ENCODE measurements at regions not wholly inside any gene's neighbourhood (a gene's known extent, or its start where the extent isn't known, plus 50 kb on each side); places are given as distances from the start of the nearest gene placed in this dataset.

DNA sequence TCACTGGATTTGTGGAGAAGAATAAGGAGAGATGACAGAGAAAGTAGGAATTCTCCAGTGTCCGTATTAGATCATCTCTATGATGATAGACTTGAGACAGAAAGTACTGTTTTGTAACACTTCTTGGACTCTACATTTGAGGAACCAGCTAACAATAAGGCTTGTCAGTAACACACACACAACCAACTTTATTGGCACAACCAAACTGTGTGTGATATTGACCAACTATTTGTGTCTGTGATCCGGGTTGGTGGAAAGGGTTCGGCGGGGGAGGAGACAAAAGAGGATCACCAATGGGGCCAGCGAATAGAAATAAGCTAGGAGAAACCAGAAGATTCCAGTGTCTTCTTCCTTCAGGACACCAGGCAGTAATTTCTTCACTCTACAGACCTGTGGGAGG, 79.8 kb downstream of the MARCHF4 start:
- TF ChIP-seq EZH2 (IDR thresholded peaks at IDR 0.05; ENCODE audit: borderline replicate concordance, low read length) = no peak
- TF ChIP-seq, protein P1, sequence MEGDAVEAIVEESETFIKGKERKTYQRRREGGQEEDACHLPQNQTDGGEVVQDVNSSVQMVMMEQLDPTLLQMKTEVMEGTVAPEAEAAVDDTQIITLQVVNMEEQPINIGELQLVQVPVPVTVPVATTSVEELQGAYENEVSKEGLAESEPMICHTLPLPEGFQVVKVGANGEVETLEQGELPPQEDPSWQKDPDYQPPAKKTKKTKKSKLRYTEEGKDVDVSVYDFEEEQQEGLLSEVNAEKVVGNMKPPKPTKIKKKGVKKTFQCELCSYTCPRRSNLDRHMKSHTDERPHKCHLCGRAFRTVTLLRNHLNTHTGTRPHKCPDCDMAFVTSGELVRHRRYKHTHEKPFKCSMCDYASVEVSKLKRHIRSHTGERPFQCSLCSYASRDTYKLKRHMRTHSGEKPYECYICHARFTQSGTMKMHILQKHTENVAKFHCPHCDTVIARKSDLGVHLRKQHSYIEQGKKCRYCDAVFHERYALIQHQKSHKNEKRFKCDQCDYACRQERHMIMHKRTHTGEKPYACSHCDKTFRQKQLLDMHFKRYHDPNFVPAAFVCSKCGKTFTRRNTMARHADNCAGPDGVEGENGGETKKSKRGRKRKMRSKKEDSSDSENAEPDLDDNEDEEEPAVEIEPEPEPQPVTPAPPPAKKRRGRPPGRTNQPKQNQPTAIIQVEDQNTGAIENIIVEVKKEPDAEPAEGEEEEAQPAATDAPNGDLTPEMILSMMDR (IDR thresholded peaks at IDR 0.05; ENCODE audit: low read length) = no peak
